Skeletal muscle cell (primary cell): ENCODE measurements at regions not wholly inside any gene's neighbourhood (a gene's known extent, or its start where the extent isn't known, plus 50 kb on each side); places are given as distances from the start of the nearest gene placed in this dataset.

Source experiments
- DNase-seq: peaks from one replicate; pipeline ENCODE4 v3.0.0-alpha.2; 2010; ENCODE audit warnings: low read depth
- H3K4me3 ChIP-seq: 2 replicates; pipeline ENCODE4 v1.5.1; 2011; ENCODE audit warnings: low read depth, mild to moderate bottlenecking, control low read depth, low read length, moderate library complexity

DNA sequence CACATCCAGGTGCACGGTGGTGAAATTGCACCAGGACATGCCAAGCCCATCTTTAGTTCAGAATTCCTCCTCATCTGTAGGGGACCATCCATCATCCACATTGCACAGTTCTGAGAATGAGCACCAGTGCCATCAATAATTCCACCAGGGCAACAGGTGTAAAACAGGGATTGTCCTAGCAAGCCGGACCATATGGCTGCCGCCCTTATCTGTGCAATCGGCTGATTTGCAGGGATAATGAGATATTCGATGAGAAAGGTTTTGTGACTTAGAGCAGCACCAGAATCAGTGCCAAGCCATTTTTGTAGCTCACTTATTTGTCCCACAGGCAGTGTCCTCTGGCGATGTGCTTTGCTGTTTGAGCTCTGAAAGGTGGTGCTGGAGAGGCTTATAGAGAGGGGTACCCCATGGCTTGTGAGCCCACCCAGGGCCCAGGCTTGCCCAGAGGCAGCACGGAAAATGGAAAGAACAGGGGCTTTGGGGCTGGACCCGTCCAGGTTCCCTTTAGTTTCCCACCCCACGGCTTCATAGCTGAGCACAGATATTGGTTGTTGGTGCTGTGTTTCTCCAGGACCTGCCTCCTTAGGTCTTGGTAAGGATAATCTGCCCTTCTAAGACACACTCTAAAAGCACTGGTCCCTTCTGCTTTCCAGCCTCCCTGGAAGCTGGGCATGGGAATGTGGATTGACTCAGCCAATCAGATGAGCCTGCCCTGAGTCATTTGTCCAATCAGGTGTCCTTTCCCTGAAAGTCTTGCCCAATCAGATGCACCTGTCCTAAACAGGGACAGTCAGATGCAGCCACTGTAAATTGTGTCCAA, 84.0 kb upstream of the SHANK2 start:
- DNase-seq = no peak

DNA sequence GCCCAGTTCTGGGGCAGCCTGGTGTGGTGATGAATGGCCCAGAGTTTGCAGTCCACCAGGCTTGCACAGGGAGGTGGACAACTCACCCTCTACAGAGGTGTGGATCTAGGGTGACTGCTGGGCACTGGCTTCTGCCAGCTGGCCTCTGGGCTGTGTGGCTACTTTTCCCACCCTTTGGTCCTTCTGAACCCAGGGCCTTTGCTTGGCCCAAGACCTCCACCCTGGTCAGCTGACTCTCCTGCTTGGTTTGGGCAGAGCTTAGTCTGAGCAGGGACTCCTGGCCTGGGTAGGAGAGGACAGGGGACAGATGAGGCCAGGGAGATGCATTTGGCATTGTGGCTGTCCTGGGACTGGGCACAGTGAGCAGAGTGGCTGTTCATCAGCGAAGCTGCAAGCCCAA, 83.0 kb upstream of the SHANK2 start:
- no peak for DNase-seq
- H3K4me3 ChIP-seq = no peak overlapping the region

More for the DNA sequence above, 84.0 kb upstream of the SHANK2 start:
- H3K4me3 ChIP-seq = no peak overlapping the region

DNA sequence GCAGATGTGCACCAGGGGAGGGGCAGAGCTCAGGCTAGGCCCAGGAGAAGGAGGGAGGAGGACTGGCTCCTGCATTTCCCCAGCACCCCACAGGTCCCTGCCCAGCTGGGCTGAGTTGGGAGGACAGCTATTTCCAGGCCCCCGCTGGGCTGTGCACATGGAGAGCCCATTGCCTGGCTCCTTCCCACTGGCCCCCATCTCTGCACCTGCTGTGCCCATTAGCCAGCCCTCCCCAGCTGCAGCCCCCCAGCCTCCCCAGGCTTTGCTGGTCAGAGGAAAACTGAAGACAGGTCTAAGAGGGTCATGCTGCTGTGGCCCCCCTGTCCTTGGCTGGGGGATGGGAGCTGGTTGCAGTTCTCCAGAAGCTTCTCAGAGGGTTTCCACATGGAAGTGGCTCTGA, 81.8 kb upstream of the SHANK2 start:
- H3K4me3 ChIP-seq = no peak overlapping the region
- DNase-seq = no peak

DNA sequence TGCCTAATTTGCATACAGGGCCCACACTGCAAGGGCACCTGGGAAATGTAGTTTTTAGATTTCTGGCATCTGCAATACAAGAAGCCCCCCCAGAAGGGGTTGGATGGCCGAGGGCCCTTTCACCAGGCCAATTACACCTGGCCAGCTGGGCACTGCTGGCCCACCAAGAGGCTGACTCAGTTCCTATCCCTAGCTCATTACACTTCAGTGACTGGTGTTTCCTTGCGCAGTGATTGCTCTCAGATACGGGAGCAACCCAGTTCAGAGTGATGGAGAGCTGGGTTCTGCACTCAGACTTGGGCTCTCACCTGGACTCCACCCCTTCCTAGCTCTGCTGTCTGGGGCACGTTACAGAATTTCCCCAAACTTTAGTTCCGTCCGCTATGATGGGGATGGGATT, 81.1 kb upstream of the SHANK2 start:
- no peak for DNase-seq
- no peak overlapping the region for H3K4me3 ChIP-seq

DNA sequence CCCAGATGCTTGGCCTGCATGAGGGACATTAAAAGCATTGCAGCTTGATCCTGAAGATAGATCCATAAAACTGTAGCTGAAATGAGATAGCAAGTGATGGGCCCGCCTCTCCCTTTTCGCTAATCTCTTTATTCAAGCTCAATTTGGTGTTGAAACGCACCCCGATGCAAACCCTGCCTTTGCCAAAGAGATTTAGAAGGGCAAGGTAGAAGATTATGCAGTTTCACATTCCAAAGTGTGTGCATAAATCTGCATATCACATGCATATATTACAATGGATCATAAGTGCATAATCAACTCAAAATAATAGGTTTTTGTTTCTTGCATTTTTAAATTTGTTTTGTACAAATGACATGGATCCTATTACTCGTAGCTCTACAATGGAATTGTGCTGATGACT, 80.1 kb upstream of the SHANK2 start:
- DNase-seq = no peak
- H3K4me3 ChIP-seq = no peak overlapping the region

DNA sequence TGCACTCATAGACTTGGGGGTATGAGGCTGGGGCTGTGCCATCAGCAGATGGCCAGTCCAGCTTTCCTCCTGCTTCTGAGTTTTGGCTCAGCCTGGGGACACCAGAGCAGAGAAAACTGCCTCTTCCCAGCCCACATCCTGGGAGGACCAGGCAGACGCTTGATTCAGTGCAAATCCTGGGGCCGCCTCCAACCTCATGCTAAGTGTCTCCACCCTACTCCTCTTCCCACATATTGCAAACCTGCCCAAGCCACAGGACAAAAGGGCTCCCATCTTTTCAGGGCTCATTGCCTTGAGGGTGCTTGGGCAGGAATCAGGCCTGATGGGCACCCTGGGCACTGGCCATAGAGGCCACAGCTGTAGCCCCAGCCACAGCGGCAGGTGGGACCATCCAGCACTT, 79.7 kb upstream of the SHANK2 start:
- DNase-seq = no peak
- no peak overlapping the region for H3K4me3 ChIP-seq

DNA sequence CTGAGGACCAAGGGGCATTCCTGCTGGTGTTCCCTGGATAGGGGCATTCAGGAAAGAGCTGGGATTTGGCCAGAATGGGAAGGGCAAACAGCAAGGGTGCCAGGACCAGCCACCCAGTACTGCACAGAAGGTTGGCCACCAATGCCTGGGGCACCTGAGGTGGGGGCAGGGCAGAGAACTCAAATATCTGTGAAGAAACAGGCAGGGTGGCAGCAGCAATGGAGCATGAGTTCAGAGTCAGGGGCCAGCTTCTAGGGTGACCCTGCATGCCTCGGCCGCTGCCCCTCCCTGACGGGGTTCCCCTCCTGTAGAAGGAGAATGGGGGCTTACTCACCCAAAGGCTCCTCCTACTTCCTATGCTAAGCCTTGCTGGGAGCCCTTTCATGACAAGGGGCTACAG, 79.3 kb upstream of the SHANK2 start:
- no peak overlapping the region for H3K4me3 ChIP-seq
- no peak for DNase-seq

DNA sequence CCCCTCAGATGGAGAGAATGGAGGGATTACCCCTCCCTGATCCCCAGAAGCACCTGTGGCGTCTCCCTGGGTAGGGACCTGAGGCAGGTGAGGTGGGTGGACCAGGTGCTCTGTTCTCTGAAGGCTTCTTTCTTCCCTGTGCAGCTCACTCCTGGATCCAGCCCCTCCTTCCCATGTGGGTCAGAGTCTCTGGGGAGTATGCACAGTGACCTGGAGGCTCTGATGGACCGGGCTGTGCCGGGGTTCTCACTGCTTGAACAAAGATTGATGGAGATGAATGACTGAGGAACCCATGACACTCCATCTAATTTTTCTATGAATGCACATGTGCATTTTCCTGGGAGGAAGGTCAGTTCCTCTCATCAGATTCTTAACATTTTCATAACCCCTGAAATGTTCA, 78.6 kb upstream of the SHANK2 start:
- H3K4me3 ChIP-seq = no peak overlapping the region
- DNase-seq = no peak

DNA sequence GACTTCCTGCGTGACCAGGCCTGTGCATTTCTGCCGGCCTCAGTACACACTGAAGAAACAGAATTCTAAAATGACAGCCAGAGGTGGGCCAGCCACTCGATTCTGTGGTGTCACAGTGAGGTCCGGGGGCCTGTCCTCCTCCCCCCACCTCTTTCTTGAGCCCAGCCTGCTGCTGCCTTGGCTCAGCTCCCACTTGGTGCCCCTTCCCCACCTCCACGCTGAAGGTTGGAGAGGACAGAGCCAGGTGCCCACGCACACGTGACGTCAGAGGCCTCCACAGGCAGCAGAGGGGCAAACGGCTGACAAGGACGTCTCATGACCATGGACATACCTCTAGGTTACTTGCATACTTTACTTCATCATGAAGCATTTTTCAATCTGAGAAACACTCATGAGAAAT, 78.0 kb upstream of the SHANK2 start:
- no peak for DNase-seq
- no peak overlapping the region for H3K4me3 ChIP-seq

DNA sequence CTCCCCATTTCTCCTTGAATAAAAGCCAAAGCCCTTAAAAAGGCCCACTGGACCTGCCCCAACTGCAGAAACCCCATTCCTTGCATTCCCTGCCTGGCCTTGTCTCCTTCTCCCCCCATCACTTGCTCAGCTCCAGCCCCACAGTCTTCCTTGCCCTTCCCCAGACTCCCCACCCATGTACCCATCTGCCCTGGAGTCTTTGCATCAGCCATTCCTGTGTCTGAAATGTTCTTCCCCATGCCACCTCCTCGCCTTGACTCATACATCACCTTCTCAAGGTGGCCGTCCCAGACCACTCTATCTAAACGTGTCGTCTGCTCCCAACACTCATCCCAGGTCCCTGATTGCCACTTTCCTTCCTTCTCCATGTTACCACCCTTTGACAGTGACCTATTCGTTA, 77.4 kb upstream of the SHANK2 start:
- no peak for DNase-seq

DNA sequence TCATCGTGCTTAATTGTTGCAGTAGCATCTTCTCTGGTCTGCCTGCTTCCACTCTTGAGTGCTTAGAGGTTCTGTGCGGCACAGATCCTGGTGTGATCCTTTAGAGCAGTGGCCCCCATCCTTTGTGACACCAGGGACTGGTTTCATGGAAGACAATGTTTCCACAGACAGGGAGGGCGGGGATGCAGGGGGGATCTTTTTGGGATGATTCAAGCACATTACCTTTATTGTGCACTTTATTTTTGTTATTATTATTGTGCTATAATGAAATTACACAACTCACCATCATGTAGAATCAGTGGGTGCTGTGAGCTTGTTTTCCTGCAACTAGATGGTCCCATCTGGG, 76.8 kb upstream of the SHANK2 start:
- H3K4me3 ChIP-seq = no peak overlapping the region
- DNase-seq = no peak

More for the DNA sequence above, 77.4 kb upstream of the SHANK2 start:
- no peak overlapping the region for H3K4me3 ChIP-seq

DNA sequence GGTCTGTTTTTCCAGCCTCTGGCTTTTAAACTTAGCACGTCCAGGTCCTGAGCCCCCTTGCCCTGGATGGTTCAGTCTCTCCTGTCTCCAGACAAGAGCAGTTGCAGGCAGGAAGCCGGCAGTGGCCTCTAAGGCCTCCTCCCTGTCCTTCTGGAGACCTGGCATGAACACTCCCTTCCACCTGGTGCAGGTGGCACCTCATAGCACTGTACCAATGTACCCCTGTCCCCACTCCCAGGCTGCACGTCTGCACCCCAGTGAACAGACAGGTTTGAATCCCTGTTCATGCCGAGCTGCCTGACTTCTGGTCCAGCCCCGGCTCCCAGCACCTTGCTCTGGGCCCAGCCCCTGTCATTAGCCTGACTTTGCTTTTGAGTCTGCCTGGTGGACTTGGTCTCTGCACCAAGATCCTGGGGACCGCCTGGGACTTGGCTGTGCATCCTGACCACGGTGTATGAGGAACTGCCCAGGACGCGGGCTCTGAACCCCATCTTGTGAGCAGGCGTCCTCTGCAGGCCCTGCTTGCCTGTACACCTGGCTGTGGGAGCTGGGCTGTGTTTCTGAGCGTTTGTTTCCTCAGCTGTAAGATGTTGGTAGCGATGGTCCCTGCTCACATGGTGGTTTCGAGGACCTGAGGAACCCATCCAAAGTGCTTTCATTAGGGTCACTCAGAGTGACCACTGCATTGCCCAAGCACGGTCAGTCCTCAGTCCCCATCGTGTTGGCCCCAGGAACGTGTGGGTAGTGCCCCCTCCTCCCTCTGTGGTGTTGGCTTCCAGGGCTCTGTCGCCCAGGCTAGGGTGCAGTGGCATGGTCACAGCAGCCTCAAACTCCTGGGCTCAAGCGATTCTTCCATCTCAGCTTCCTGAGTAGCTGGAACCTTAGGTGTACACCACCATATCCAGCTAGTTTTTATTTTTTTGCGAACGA, 75.0 kb upstream of the SHANK2 start:
- H3K4me3 ChIP-seq = no peak overlapping the region
- DNase-seq = no peak

DNA sequence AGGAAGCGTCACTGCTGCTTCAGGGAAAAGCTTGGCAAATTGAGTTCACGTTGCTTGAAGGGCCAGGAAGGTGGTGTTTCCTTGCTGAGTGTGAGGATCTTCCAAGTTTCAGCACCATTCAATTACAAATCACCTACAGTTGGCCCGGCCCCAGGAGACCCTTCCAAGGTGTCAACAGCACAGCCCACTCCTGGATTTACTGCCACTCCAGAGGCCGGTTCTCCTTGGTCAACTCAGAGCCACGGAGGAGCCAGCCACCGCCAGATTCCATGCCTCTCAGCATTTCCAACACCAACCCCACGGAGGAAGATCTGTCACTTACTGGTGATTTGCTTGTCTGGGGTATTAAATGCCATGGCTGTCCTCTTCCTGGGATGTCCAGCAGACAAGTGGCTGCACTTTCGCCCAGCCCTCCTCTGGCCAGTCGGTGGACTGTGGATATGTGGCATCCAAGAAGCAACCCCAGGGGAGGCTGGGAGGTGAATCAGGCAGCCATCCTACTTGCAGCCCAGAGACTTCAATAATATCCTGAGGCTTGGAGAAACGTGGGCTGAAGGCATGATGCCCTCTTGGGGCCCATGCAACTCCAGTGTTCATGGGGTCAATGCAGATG, 74.1 kb upstream of the SHANK2 start:
- no peak for DNase-seq
- H3K4me3 ChIP-seq = no peak overlapping the region

DNA sequence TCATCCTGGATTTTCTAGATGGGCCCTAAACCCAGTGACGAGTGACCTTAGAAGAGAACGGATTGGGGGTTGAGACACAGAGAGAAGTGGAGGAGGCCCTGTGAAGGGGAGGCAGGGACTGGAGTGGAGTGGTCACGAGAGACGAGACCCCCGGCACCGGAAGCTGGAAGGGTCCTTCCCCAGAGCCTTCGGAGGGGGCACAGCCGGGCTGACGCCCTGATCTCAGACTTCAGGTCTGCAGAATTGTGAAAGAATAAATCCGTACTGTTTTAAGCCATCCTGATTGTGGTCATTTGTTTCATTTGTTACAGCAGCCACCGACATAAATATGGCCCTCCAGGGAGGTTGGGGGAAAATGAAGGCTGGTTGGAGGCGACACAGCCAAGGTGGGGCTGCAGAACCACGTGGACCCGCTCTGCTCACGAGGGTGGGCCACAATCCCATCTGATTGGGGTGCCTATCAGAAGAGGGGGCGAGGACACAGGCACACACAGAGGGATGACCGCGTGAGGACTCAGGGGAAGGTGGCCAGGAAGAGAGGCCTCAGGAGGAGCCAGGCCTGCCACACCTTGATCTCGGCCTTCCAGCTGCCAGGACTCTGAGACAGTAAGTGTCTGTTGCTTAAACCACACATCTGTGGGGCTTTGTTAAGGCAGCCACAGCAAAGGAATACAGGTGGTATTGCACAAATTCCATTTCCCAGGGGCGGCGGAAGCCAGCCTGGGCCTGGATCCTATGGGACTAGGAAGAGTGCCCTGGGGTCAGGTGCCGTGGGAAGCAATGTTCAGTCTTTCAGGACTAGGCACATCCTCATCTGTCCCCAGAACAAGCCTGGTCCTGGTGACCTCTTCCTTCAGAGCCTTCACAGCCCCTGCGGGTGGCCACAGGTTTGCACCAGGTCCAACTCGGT, 73.3 kb upstream of the SHANK2 start:
- H3K4me3 ChIP-seq = no peak overlapping the region
- no peak for DNase-seq

DNA sequence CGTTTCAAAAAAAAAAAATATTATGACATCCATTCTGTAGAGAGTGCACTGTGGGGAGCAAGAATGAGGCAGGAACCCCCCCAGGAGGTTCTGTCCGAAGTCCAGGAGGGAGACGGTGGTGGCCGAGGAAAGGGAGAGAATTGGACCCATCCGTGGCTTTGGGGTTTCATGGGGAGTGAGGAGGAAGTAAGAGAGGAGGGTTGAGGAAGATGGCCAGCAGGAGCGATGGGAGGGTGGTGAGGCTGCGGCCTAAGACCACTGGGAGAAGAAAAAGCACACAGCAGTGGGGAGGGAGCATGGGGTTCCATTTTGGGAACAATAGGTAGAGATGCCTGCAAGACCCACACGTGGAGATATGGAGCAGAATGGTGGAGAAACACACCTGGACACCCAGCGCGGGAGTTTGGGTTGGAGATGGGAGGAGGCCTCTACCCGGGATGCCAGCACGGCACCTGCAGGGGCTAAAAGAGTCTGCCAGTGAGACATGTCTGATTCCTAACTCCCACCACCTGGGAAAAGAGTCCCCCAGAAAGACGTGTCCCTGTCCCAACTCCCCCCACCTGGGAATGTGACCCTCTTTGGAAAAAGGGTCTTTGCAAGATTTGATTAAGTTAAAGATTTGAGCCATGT, 72.5 kb upstream of the SHANK2 start:
- DNase-seq = no peak

DNA sequence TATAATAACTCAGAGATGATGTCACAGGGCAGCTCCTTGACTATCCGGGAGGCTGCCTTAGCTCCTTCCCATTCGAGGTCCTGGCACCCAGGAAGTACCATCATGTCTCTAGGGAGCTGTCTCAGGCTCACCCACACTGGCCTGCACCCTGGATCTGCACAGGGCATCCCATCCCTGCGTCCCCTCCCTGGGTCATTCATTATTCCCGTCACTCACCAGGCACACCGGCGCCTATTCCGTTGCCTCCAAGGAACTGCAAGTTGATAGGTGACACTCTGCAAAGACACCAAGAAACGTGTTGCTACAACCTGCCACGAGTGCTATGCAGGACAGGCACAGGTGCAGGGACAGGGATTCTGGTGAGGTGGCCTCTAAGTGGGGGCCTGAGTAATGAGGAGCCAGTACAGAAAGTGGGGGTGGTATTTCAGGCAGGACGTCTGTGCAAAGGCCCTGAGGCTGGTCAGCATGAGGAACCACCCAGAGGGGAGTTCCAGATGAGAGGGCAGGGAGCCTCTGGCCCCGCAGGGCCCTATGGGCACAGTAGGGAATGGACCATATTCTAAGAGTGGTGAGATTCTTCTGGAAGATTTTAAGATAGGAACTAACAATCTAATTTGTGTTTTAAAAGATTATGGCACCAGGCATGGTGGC, 71.6 kb upstream of the SHANK2 start:
- H3K4me3 ChIP-seq = no peak overlapping the region
- no peak for DNase-seq

More for the DNA sequence above, 72.5 kb upstream of the SHANK2 start:
- no peak overlapping the region for H3K4me3 ChIP-seq

DNA sequence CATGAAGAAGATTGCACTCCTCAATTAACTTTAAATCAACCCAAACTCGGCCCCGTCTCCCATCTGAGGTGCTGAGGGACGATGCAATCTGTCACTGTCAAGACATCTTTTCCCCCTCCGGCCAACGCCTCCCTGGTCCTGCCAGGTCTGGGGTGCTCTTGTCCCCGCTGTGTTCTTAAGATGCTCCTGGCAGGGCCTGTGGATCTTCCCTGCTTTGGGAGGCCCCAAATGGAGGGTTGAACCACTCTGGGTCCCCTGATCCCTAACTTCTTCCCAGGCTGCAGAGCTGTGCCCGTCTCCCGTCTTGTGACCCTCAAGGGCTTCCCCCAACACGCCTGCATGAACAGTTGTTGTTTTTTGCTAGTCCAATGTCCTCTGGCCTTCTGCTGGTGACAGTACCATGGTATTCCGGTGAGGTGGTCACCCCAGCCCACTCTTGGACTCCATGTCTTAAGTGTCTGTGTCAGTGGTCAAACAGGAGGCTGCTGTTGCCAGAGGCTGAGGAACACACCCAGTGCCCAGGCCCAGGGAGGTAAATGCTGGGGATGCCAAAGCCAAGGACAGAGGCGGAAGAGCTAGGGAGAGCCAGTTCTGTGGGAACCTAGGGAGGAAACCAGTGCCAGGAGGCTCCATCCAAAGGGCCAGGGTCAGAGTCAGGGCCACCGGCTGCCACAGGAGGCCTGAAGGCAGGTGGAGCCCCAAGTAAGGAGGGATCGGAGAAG, 70.6 kb upstream of the SHANK2 start:
- DNase-seq = no peak
- H3K4me3 ChIP-seq = no peak overlapping the region

DNA sequence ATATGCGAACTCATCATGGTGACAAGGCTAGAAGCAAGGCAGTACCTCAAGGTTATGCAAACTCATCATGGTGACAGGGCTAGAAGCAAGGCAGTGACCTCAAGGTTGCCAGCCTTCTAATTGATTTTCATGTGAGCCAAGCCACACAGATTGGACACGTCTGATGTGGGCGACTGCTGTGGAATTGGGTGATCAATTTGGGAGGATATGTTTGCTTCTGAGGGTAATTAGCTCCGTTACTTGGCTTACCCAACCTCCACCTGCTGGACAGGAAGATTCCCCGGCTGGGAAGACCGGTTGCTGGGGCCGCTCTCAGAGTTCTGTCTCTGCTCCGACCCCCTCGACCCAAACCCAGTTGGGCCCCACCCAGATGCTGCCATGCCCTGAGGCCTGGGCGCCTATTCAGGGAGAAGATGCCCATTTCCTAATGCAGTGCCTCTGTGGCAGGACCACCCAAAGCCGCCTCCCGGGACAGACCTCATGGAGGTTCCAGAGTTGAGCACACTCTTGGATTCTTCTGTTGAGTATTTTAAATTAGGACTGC, 69.9 kb upstream of the SHANK2 start:
- no peak overlapping the region for H3K4me3 ChIP-seq
- no peak for DNase-seq
